Glutamatergic neuron (in vitro differentiated cells): ENCODE measurements at regions not wholly inside any gene's neighbourhood (a gene's known extent, or its start where the extent isn't known, plus 50 kb on each side); places are given as distances from the start of the nearest gene placed in this dataset.

Experiments
- DNase-seq: peaks from one replicate; pipeline ENCODE4 v3.0.0; 2022
- H3K27ac Mint-ChIP-seq: one replicate; pipeline ENCODE4 v1.8.0; 2020; ENCODE audit warnings: mild to moderate bottlenecking, mixed read lengths, inconsistent platforms; ENCODE audit not compliant: unreplicated experiment
- H3K27me3 Mint-ChIP-seq: one replicate; pipeline ENCODE4 v1.8.0; 2020; ENCODE audit warnings: mild to moderate bottlenecking, moderate library complexity, mixed read lengths, inconsistent platforms; ENCODE audit not compliant: unreplicated experiment
- H3K36me3 Mint-ChIP-seq: one replicate; pipeline ENCODE4 v1.8.0; 2020; ENCODE audit warnings: mild to moderate bottlenecking, mixed read lengths, inconsistent platforms; ENCODE audit not compliant: unreplicated experiment
- H3K4me1 Mint-ChIP-seq: one replicate; pipeline ENCODE4 v1.8.0; 2020; ENCODE audit warnings: mild to moderate bottlenecking, low read depth, mixed read lengths, inconsistent platforms; ENCODE audit not compliant: unreplicated experiment
- H3K4me3 Mint-ChIP-seq: one replicate; pipeline ENCODE4 v1.8.0; 2020; ENCODE audit warnings: mild to moderate bottlenecking, mixed read lengths, inconsistent platforms; ENCODE audit not compliant: unreplicated experiment
- H3K9me3 Mint-ChIP-seq: one replicate; pipeline ENCODE4 v1.8.0; 2020; ENCODE audit warnings: mild to moderate bottlenecking, moderate library complexity, mixed read lengths, inconsistent platforms; ENCODE audit not compliant: unreplicated experiment
- CTCF ChIP-seq: fragments of 200-600 bp; sonication (generic); IDR thresholded peaks from one replicate; pipeline ENCODE4 v1.5.0; 2021; ENCODE audit not compliant: partially characterized antibody, unreplicated experiment

GRCh38 chr14:53847057-53847456 lies 109.6 kb downstream of the BMP4 start:
- H3K4me3 Mint-ChIP-seq: no peak overlapping the region
- TF ChIP-seq CTCF: no peak
- no peaks in the 10 kb centered on the region for H3K27me3 Mint-ChIP-seq
- H3K36me3 Mint-ChIP-seq: no peaks in the 10 kb centered on the region
- H3K9me3 Mint-ChIP-seq: no peaks in the 10 kb centered on the region
- no peak overlapping the region for H3K27ac Mint-ChIP-seq
- H3K4me1 Mint-ChIP-seq: no peaks in the 10 kb centered on the region
- DNase-seq: no peak

- no peaks in the 10 kb centered on the region for H3K4me1 Mint-ChIP-seq
- no peak overlapping the region for H3K27ac Mint-ChIP-seq
- no peaks in the 10 kb centered on the region for H3K9me3 Mint-ChIP-seq
- H3K27me3 Mint-ChIP-seq: no peaks in the 10 kb centered on the region
- no peak for DNase-seq
- TF ChIP-seq CTCF: no peak
- H3K4me3 Mint-ChIP-seq: no peak overlapping the region
- H3K36me3 Mint-ChIP-seq: no peaks in the 10 kb centered on the region
These were observed 110.6 kb downstream of the BMP4 start for GRCh38 chr14:53845813-53846693.

- no peaks in the 10 kb centered on the region for H3K36me3 Mint-ChIP-seq
- H3K9me3 Mint-ChIP-seq: peaks cover 3% of the 10 kb centered on the region
- no peak overlapping the region for H3K27ac Mint-ChIP-seq
- DNase-seq: no peak
- H3K4me3 Mint-ChIP-seq: no peak overlapping the region
- H3K4me1 Mint-ChIP-seq: no peaks in the 10 kb centered on the region
- no peaks in the 10 kb centered on the region for H3K27me3 Mint-ChIP-seq
- no peak for TF ChIP-seq CTCF
These were observed 113.7 kb downstream of the BMP4 start for GRCh38 chr14:53842938-53843337.

- TF ChIP-seq CTCF: no peak
- Mint-ChIP-seq H3K4me3 (no peak overlapping the region), H3K27ac (no peak overlapping the region), H3K27me3 (no peaks in the 10 kb centered on the region), H3K9me3 (peaks cover 3% of the 10 kb centered on the region), H3K36me3 (no peaks in the 10 kb centered on the region), H3K4me1 (no peaks in the 10 kb centered on the region)
- DNase-seq: no peak
These were observed 115.2 kb downstream of the BMP4 start for GRCh38 chr14:53841109-53842099.
